Endothelial cell of umbilical vein (primary cell): ENCODE measurements at regions not wholly inside any gene's neighbourhood (a gene's known extent, or its start where the extent isn't known, plus 50 kb on each side); places are given as distances from the start of the nearest gene placed in this dataset.

Experiments
- BruUV-seq: library from RNA; stranded (reverse); fragments of 400-500 nt; replicated peaks from 2 replicates; lab custom pipeline; 2021; lab: Mats Ljungman, UMichigan
- CTCF ChIA-PET: fragments of 300-600, 350-600 bp; sonication (Branson Sonifier 250); formaldehyde crosslinking; loops from one replicate; lab custom pipeline; 2021; ENCODE audit warnings: antibody characterized with exemption, inconsistent platforms; lab: Charles Lee
- POLR2A ChIA-PET: fragments of 300-600, 350-600 bp; sonication (Branson Sonifier 250); formaldehyde crosslinking; loops from one replicate; lab custom pipeline; 2021; ENCODE audit warnings: antibody characterized with exemption, inconsistent platforms; lab: Charles Lee
- DNase-seq: peaks from one replicate; pipeline ENCODE4 v3.0.0-alpha.2; 2011; ENCODE audit warnings: low read depth, low spot score
- FAIRE-seq: peaks from 2 replicates; lab custom pipeline; 2011; peaks lifted over from hg19 to GRCh38; lab: Jason Lieb, UNC
- H2AFZ ChIP-seq: 2 replicates; pipeline ENCODE4 v1.6.0; 2012; ENCODE audit warnings: low read depth, low read length, control low read depth, inconsistent platforms
- H3K27ac ChIP-seq: 2 replicates; pipeline ENCODE4 v1.5.1; 2011; ENCODE audit warnings: low read depth, mild to moderate bottlenecking, control low read depth, low read length, moderate library complexity; ENCODE audit not compliant: insufficient read depth
- H3K27me3 ChIP-seq, 2 experiments: 2 replicates each; pipeline versions ENCODE4 v1.6.0 to v1.6.1; 2011; ENCODE audit warnings: low read length in 2 of 2, mixed read lengths in 1 of 2; ENCODE audit not compliant: control insufficient read depth in 2 of 2, insufficient read depth in 2 of 2
- H3K36me3 ChIP-seq, 2 experiments: 2 replicates in 1 of 2; 3 replicates in 1 of 2; pipeline ENCODE4 v1.5.1; 2011; ENCODE audit warnings: low read length in 2 of 2, mild to moderate bottlenecking in 1 of 2, moderate library complexity in 1 of 2; ENCODE audit not compliant: control insufficient read depth in 2 of 2, insufficient read depth in 2 of 2; ENCODE audit errors: extremely low read depth in 1 of 2
- H3K4me1 ChIP-seq: 3 replicates; pipeline ENCODE4 v1.5.1; 2011; ENCODE audit warnings: mild to moderate bottlenecking, low read length; ENCODE audit not compliant: control insufficient read depth, insufficient read depth; ENCODE audit errors: extremely low read depth
- H3K4me2 ChIP-seq: 2 replicates; pipeline ENCODE4 v1.6.1; 2011; ENCODE audit warnings: low read length, control low read depth, mixed read lengths; ENCODE audit not compliant: insufficient read depth
- H3K4me3 ChIP-seq, 3 experiments: fragments of 200-600 bp in 1 of 3; sonication (generic), shearing (Covaris generic) in 1 of 3; replicated peaks in 1 of 3; 2 replicates each; pipeline ENCODE4 v1.5.1; 2011 to 2016; ENCODE audit warnings: control low read depth in 3 of 3, low read length in 3 of 3, mild to moderate bottlenecking in 2 of 3, inconsistent platforms in 1 of 3, low read depth in 1 of 3, moderate library complexity in 1 of 3; ENCODE audit not compliant: insufficient read depth in 1 of 3
- H3K79me2 ChIP-seq: 2 replicates; pipeline ENCODE4 v1.6.0; 2012; ENCODE audit warnings: low read length, inconsistent platforms; ENCODE audit not compliant: control insufficient read depth, insufficient read depth
- H3K9ac ChIP-seq: replicated peaks from 2 replicates; pipeline ENCODE3; 2011; ENCODE audit warnings: low read length, control low read depth; ENCODE audit not compliant: insufficient read depth; ENCODE audit errors: extremely low read depth
- H3K9me1 ChIP-seq: replicated peaks from 3 replicates; pipeline ENCODE4 v1.6.0; 2011; ENCODE audit warnings: mild to moderate bottlenecking, low read length; ENCODE audit not compliant: control insufficient read depth, insufficient read depth; ENCODE audit errors: extremely low read depth
- H3K9me3 ChIP-seq: replicated peaks from 2 replicates; pipeline ENCODE4 v1.5.1; 2012; ENCODE audit warnings: low read length, inconsistent platforms; ENCODE audit not compliant: control insufficient read depth, insufficient read depth
- H4K20me1 ChIP-seq: replicated peaks from 2 replicates; pipeline ENCODE3; 2011; ENCODE audit warnings: mild to moderate bottlenecking, low read length; ENCODE audit not compliant: control insufficient read depth, insufficient read depth; ENCODE audit errors: extremely low read depth
- CTCF ChIP-seq, 2 donors: IDR thresholded peaks; 1 replicate in 1 of 2; 2 replicates in 1 of 2; pipeline ENCODE4 v1.5.1; 2011; ENCODE audit warnings: low read length in 2 of 2, mild to moderate bottlenecking in 2 of 2, moderate library complexity in 2 of 2, control low read depth in 1 of 2, inconsistent platforms in 1 of 2, low read depth in 1 of 2; ENCODE audit not compliant: insufficient read depth in 1 of 2; ENCODE audit errors: extremely low read depth in 1 of 2
- EZH2 ChIP-seq: IDR thresholded peaks from 2 replicates; pipeline ENCODE4 v1.6.1; 2012; ENCODE audit warnings: borderline replicate concordance, low read depth, mild to moderate bottlenecking, moderate library complexity, low read length, inconsistent platforms; ENCODE audit not compliant: severe bottlenecking
- FOS ChIP-seq: IDR thresholded peaks from 2 replicates; pipeline ENCODE4 v1.6.1; 2011; ENCODE audit warnings: mild to moderate bottlenecking, low read length, moderate library complexity, borderline replicate concordance; ENCODE audit not compliant: insufficient read depth
- GATA2 ChIP-seq: IDR thresholded peaks from 2 replicates; pipeline ENCODE4 v1.7.0; 2011; ENCODE audit warnings: low read depth, mild to moderate bottlenecking, moderate library complexity, mixed read lengths, low read length; ENCODE audit not compliant: insufficient read length, insufficient read depth
- JUN ChIP-seq: IDR thresholded peaks from 2 replicates; pipeline ENCODE4 v1.6.1; 2011; ENCODE audit warnings: borderline replicate concordance, low read depth; ENCODE audit not compliant: insufficient read length, insufficient read depth
- MAX ChIP-seq: IDR thresholded peaks from 2 replicates; pipeline ENCODE4 v1.6.1; 2011; ENCODE audit not compliant: insufficient read depth, insufficient read length
- MYC ChIP-seq: IDR thresholded peaks from one replicate; pipeline ENCODE4 v1.6.1; 2011; ENCODE audit warnings: mild to moderate bottlenecking, low read depth, low read length
- POLR2A ChIP-seq: IDR thresholded peaks from 2 replicates; pipeline ENCODE4 v1.6.1; 2012; ENCODE audit warnings: low read depth, mild to moderate bottlenecking, control low read depth, low read length
- POLR2AphosphoS5 ChIP-seq: IDR thresholded peaks from 2 replicates; pipeline ENCODE4 v1.6.1; 2012; ENCODE audit warnings: low read depth, mild to moderate bottlenecking, control low read depth, low read length, moderate library complexity; ENCODE audit not compliant: insufficient read depth
- dilution Hi-C: fragments of 300-500 bp; cut with MboI; formaldehyde crosslinking; loops from one replicate; pipeline ENCODE4 v1.15.0; 2019; ENCODE audit warnings: low sequenced_read_pairs; ENCODE audit not compliant: extremely low pct_ligation_motif_present
- intact Hi-C: fragments of 100-400 bp; cut with micrococcal nuclease; formaldehyde crosslinking; loops from one replicate; pipeline ENCODE4 v1.10.0; 2022

GRCh38 chr19:34856052-34856451 is 70.7 kb upstream of the ZNF30 start:
- Histone ChIP-seq H3K27ac (no peak overlapping the region), H2AFZ (no peak overlapping the region), H3K79me2 (no peaks in the 10 kb centered on the region), H4K20me1 (no peaks in the 10 kb centered on the region), H3K36me3 (no peaks in the 10 kb centered on the region), H3K27me3 (no peaks in the 10 kb centered on the region), H3K9me3 (no peaks in the 10 kb centered on the region), H3K4me3 (no peak overlapping the region), H3K9ac (no peak overlapping the region), H3K9me1 (no peaks in the 10 kb centered on the region), H3K4me1 (no peaks in the 10 kb centered on the region), H3K4me2 (no peak overlapping the region)
- ChIA-PET POLR2A (no interaction called here), CTCF (no interaction called here)
- FAIRE-seq, result no peak
- dilution Hi-C loops (no loop called here), intact Hi-C loops (no loop called here)
- TF ChIP-seq MAX, result no peak
- no peak for TF ChIP-seq POLR2AphosphoS5
- TF ChIP-seq EZH2, result no peak
- no peak for TF ChIP-seq POLR2A
- no peak for TF ChIP-seq JUN
- no peak for TF ChIP-seq GATA2
- no peak for TF ChIP-seq MYC
- TF ChIP-seq FOS, result no peak
- DNase-seq, result no peak
- no TSS peak for BruUV-seq

GRCh38 chr19:34853369-34853768 is 73.3 kb upstream of the ZNF30 start:
- no peaks in the 10 kb centered on the region for H3K36me3 ChIP-seq
- H3K9ac ChIP-seq, result no peak overlapping the region
- CTCF ChIA-PET, result interaction anchor here (1.5 kb wide), 1 partner anchor 15 kb away, joined by 3 read pairs; no protein-coding TSS in a partner anchor
- POLR2A ChIA-PET, result no interaction called here
- FAIRE-seq (no peak), DNase-seq (no peak)
- TF ChIP-seq POLR2A (no peak), CTCF (IDR thresholded peaks at IDR 0.05; ENCODE audit: extremely low read depth in 1 of 2, insufficient read depth in 1 of 2, low read depth in 1 of 2, low read length in 2 of 2) (no peak), MYC (no peak), MAX (no peak), FOS (no peak), POLR2AphosphoS5 (no peak), GATA2 (no peak), EZH2 (no peak), JUN (no peak)
- no peak overlapping the region for H2AFZ ChIP-seq
- H3K9me3 ChIP-seq, result no peaks in the 10 kb centered on the region
- H3K4me2 ChIP-seq, result no peak overlapping the region
- H3K4me1 ChIP-seq, result no peaks in the 10 kb centered on the region
- H3K79me2 ChIP-seq, result no peaks in the 10 kb centered on the region
- H3K27me3 ChIP-seq, result no peaks in the 10 kb centered on the region
- H3K9me1 ChIP-seq, result no peaks in the 10 kb centered on the region
- intact Hi-C loops, result no loop called here
- no TSS peak for BruUV-seq
- no peak overlapping the region for H3K4me3 ChIP-seq
- no peak overlapping the region for H3K27ac ChIP-seq
- no peaks in the 10 kb centered on the region for H4K20me1 ChIP-seq
- dilution Hi-C loops, result no loop called here
